Progenitor cell of endocrine pancreas (in vitro differentiated cells): ENCODE measurements at regions not wholly inside any gene's neighbourhood (a gene's known extent, or its start where the extent isn't known, plus 50 kb on each side); places are given as distances from the start of the nearest gene placed in this dataset.

Source experiments
- DNase-seq: peaks from one replicate; pipeline ENCODE4 v3.0.0; 2021; ENCODE audit warnings: low spot score; ENCODE audit not compliant: unreplicated experiment
- H3K27ac Mint-ChIP-seq: 2 replicates; pipeline ENCODE4 v1.8.0; 2021; ENCODE audit warnings: mild to moderate bottlenecking, moderate library complexity, mixed read lengths
- H3K27me3 Mint-ChIP-seq: 2 replicates; pipeline ENCODE4 v1.8.0; 2021; ENCODE audit warnings: mixed read lengths
- H3K36me3 Mint-ChIP-seq: 2 replicates; pipeline ENCODE4 v1.8.0; 2022; ENCODE audit warnings: mixed read lengths; ENCODE audit not compliant: insufficient read depth
- H3K4me1 Mint-ChIP-seq: 2 replicates; pipeline ENCODE4 v1.8.0; 2021; ENCODE audit warnings: low read depth, mixed read lengths
- H3K4me3 Mint-ChIP-seq: 2 replicates; pipeline ENCODE4 v1.8.0; 2021; ENCODE audit warnings: low read depth, mild to moderate bottlenecking, moderate library complexity, mixed read lengths
- H3K9me3 Mint-ChIP-seq: 2 replicates; pipeline ENCODE4 v1.8.0; 2021; ENCODE audit warnings: low read depth, mixed read lengths
- CTCF ChIP-seq: fragments of 200-600 bp; sonication (generic); IDR thresholded peaks from one replicate; pipeline ENCODE4 v1.5.0; 2021; ENCODE audit warnings: antibody characterized with exemption, mild to moderate bottlenecking; ENCODE audit not compliant: unreplicated experiment

- H3K4me3 Mint-ChIP-seq, result no peak overlapping the region
- no peaks in the 10 kb centered on the region for H3K36me3 Mint-ChIP-seq
- no peaks in the 10 kb centered on the region for H3K4me1 Mint-ChIP-seq
- no peak for TF ChIP-seq CTCF
- no peak for DNase-seq
- H3K27me3 Mint-ChIP-seq, result peaks cover 9% of the 10 kb centered on the region
- H3K9me3 Mint-ChIP-seq, result no peaks in the 10 kb centered on the region
- H3K27ac Mint-ChIP-seq, result no peak overlapping the region
These were observed 527.5 kb upstream of the DAB1 start for GRCh38 chr1:57951390-57951789.

GRCh38 chr1:57949168-57949567 is 525.3 kb upstream of the DAB1 start:
- no peak for DNase-seq
- TF ChIP-seq CTCF, result no peak
- Mint-ChIP-seq H3K36me3 (no peaks in the 10 kb centered on the region), H3K4me3 (no peak overlapping the region), H3K9me3 (no peaks in the 10 kb centered on the region), H3K4me1 (no peaks in the 10 kb centered on the region), H3K27ac (no peak overlapping the region), H3K27me3 (peaks cover 9% of the 10 kb centered on the region)

GRCh38 chr1:57947471-57947870 is 523.6 kb upstream of the DAB1 start:
- Mint-ChIP-seq H3K36me3 (no peaks in the 10 kb centered on the region), H3K4me1 (no peaks in the 10 kb centered on the region), H3K4me3 (no peak overlapping the region), H3K27me3 (peaks cover 9% of the 10 kb centered on the region), H3K27ac (no peak overlapping the region), H3K9me3 (no peaks in the 10 kb centered on the region)
- no peak for DNase-seq
- no peak for TF ChIP-seq CTCF

GRCh38 chr1:57945045-57945444 is 521.2 kb upstream of the DAB1 start:
- Mint-ChIP-seq H3K4me1 (no peaks in the 10 kb centered on the region), H3K4me3 (no peak overlapping the region), H3K27me3 (no peaks in the 10 kb centered on the region), H3K9me3 (no peaks in the 10 kb centered on the region), H3K36me3 (no peaks in the 10 kb centered on the region), H3K27ac (no peak overlapping the region)
- no peak for DNase-seq
- no peak for TF ChIP-seq CTCF

- no peak for DNase-seq
- no peak for TF ChIP-seq CTCF
- H3K4me3 Mint-ChIP-seq, result no peak overlapping the region
- no peak overlapping the region for H3K27ac Mint-ChIP-seq
- H3K36me3 Mint-ChIP-seq, result no peaks in the 10 kb centered on the region
- no peaks in the 10 kb centered on the region for H3K27me3 Mint-ChIP-seq
- no peaks in the 10 kb centered on the region for H3K4me1 Mint-ChIP-seq
- H3K9me3 Mint-ChIP-seq, result no peaks in the 10 kb centered on the region
These were observed 519.5 kb upstream of the DAB1 start for GRCh38 chr1:57943365-57943764.
